ENCODE measurements at regions not wholly inside any gene's neighbourhood (a gene's known extent, or its start where the extent isn't known, plus 50 kb on each side); places are given as distances from the start of the nearest gene placed in this dataset.

DNA sequence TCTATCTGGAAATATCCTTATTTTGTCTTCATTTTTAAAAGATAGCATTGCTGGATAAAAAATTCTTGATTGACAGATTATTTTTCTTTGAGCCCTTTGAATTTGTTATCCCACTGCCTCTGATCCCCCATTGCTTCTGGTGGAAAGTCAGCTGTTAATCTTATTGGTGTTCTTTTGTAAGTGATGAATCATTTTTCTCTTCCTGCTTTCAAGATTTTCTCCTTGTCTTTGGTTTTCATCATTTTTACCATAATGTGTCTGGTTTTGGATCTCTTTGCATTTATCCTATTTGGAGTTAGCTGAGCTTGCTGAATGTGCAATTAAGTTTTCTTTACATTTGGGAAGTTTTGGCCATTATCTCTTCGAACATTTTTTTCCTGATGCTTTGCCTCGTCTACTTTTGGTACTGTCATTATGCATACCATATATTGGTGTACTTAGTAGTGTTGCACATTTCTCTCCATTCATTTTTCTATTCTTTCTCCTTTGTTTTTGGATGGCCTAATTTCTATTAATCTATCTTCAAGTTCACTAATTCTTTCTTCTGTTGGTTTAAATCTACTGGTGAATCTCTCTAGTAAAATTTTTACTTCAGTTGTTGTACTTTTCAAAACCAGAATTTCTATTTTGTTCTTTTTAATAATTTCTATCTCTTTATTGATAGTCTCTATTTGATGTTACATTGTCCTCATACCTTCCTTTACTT, 440.0 kb upstream of the PROK2 start:
- Histone ChIP-seq H3K36me3 (ENCODE audit: control insufficient read depth, insufficient read depth, low read length) (no peaks in the 10 kb centered on the region), H3K4me1 (ENCODE audit: control insufficient read depth, insufficient read depth, low read length) (no peaks in the 10 kb centered on the region), H3K27ac (ENCODE audit: low read depth, low read length) (no peak overlapping the region), H3K9me3 (ENCODE audit: control insufficient read depth, low read length) (peaks cover 31% of the 10 kb centered on the region), H3K27me3 (ENCODE audit: control insufficient read depth, insufficient read depth, low read length, poor library complexity, severe bottlenecking) (no peaks in the 10 kb centered on the region), H3K4me3 (ENCODE audit: low read length) (peak overlapping the region; percentile 32), H3K9ac (ENCODE audit: extremely low read depth, low read length, poor library complexity, severe bottlenecking) (no peak overlapping the region)
- H3K27me3 Mint-ChIP-seq (ENCODE audit: insufficient read depth) = peaks cover 12% of the 10 kb centered on the region
- DNase-seq = no peak
- 100% methylated on average over 1 to 2 of the region's 2 CpGs for WGBS, 2 experiments (ENCODE audit: insufficient coverage in 1 of 2, insufficient read length in 1 of 2)
- no peaks in the 10 kb centered on the region for H3K4me1 Mint-ChIP-seq
- H3K36me3 Mint-ChIP-seq (ENCODE audit: low read depth) = peaks cover 4% of the 10 kb centered on the region
- TF ChIP-seq, protein P1, sequence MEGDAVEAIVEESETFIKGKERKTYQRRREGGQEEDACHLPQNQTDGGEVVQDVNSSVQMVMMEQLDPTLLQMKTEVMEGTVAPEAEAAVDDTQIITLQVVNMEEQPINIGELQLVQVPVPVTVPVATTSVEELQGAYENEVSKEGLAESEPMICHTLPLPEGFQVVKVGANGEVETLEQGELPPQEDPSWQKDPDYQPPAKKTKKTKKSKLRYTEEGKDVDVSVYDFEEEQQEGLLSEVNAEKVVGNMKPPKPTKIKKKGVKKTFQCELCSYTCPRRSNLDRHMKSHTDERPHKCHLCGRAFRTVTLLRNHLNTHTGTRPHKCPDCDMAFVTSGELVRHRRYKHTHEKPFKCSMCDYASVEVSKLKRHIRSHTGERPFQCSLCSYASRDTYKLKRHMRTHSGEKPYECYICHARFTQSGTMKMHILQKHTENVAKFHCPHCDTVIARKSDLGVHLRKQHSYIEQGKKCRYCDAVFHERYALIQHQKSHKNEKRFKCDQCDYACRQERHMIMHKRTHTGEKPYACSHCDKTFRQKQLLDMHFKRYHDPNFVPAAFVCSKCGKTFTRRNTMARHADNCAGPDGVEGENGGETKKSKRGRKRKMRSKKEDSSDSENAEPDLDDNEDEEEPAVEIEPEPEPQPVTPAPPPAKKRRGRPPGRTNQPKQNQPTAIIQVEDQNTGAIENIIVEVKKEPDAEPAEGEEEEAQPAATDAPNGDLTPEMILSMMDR (conservative IDR thresholded peaks at IDR 0.05) = no peak
- no peak overlapping the region for H3K27ac Mint-ChIP-seq
- peaks cover 33% of the 10 kb centered on the region for H3K9me3 Mint-ChIP-seq
- H3K4me3 Mint-ChIP-seq = no peak overlapping the region

DNA sequence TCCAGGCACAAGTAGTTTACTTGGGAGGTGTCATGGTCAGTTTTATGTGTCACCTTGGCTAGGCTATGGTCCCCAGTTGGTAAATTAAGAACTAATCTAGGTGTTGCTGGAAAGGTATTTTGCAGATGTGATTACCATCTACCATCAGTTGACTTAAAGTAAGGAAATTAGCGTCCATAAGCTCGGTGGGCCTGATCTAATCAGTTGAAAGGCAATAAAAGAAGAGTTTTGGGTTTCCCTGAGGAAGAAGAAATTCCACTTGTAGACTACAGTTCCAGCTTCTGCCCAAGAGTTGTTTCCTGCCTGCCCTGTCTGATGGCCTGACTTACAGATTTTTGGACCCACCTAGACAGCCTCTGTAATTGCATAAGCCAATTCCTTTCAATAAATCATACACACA, 438.7 kb upstream of the PROK2 start:
- TF ChIP-seq, protein P1 (conservative IDR thresholded peaks at IDR 0.05) = no peak
- no peaks in the 10 kb centered on the region for H3K36me3 ChIP-seq (ENCODE audit: control insufficient read depth, insufficient read depth, low read length)
- WGBS, 2 experiments (ENCODE audit: insufficient coverage in 1 of 2, insufficient read length in 1 of 2) = 90 to 100% methylated on average over 2 of the region's 2 CpGs
- H3K27ac Mint-ChIP-seq = no peak overlapping the region
- no peak overlapping the region for H3K4me3 Mint-ChIP-seq
- H3K36me3 Mint-ChIP-seq (ENCODE audit: low read depth) = peaks cover 4% of the 10 kb centered on the region
- no peak overlapping the region for H3K27ac ChIP-seq (ENCODE audit: low read depth, low read length)
- no peaks in the 10 kb centered on the region for H3K4me1 Mint-ChIP-seq
- peaks cover 33% of the 10 kb centered on the region for H3K9me3 Mint-ChIP-seq
- no peaks in the 10 kb centered on the region for H3K4me1 ChIP-seq (ENCODE audit: control insufficient read depth, insufficient read depth, low read length)
- H3K9me3 ChIP-seq (ENCODE audit: control insufficient read depth, low read length) = peaks cover 31% of the 10 kb centered on the region
- H3K9ac ChIP-seq (ENCODE audit: extremely low read depth, low read length, poor library complexity, severe bottlenecking) = no peak overlapping the region
- H3K27me3 Mint-ChIP-seq (ENCODE audit: insufficient read depth) = peaks cover 12% of the 10 kb centered on the region
- H3K4me3 ChIP-seq (ENCODE audit: low read length) = no peak overlapping the region
- no peaks in the 10 kb centered on the region for H3K27me3 ChIP-seq (ENCODE audit: control insufficient read depth, insufficient read depth, low read length, poor library complexity, severe bottlenecking)
- no peak for DNase-seq

DNA sequence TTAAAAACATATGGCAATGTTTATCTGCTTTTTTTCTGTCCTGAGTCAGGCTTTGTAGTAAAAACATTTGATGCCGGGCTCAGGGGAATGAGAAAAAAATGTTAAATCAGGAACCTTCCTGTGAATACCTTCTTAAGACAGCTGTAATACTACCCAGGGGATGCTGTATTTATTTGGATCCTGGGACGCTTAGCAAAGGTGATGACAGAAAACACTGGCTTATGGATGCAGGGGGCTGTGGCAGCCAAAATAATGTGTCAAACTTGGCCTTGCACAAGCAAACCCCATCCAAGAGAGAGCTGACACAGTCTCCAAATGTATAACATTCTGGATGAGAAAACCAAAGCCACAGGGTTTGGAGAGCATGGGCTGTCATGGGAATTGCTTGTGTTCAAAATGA, 438.2 kb upstream of the PROK2 start:
- H3K4me1 ChIP-seq (ENCODE audit: control insufficient read depth, insufficient read depth, low read length) = no peaks in the 10 kb centered on the region
- Mint-ChIP-seq H3K36me3 (ENCODE audit: low read depth) (peaks cover 4% of the 10 kb centered on the region), H3K27me3 (ENCODE audit: insufficient read depth) (peaks cover 8% of the 10 kb centered on the region), H3K27ac (no peak overlapping the region), H3K4me3 (no peak overlapping the region), H3K4me1 (no peaks in the 10 kb centered on the region), H3K9me3 (peaks cover 33% of the 10 kb centered on the region)
- no peak for DNase-seq
- H3K27me3 ChIP-seq (ENCODE audit: control insufficient read depth, insufficient read depth, low read length, poor library complexity, severe bottlenecking) = no peaks in the 10 kb centered on the region
- WGBS, 2 experiments (ENCODE audit: insufficient coverage in 1 of 2, insufficient read length in 1 of 2) = 97 to 100% methylated on average over 2 of the region's 2 CpGs
- no peak overlapping the region for H3K27ac ChIP-seq (ENCODE audit: low read depth, low read length)
- peaks cover 31% of the 10 kb centered on the region for H3K9me3 ChIP-seq (ENCODE audit: control insufficient read depth, low read length)
- no peak overlapping the region for H3K4me3 ChIP-seq (ENCODE audit: low read length)
- TF ChIP-seq, protein P1 (conservative IDR thresholded peaks at IDR 0.05) = no peak
- H3K36me3 ChIP-seq (ENCODE audit: control insufficient read depth, insufficient read depth, low read length) = no peaks in the 10 kb centered on the region
- no peak overlapping the region for H3K9ac ChIP-seq (ENCODE audit: extremely low read depth, low read length, poor library complexity, severe bottlenecking)
